ENCODE measurements at regions not wholly inside any gene's neighbourhood (a gene's known extent, or its start where the extent isn't known, plus 50 kb on each side); places are given as distances from the start of the nearest gene placed in this dataset.

- no peaks in the 10 kb centered on the region for H3K9me2 ChIP-seq (ENCODE audit: insufficient read depth, low read length)
- H3K79me2 ChIP-seq (replicated peaks; ENCODE audit: insufficient read depth, low read length) = no peaks in the 10 kb centered on the region
- TF ChIP-seq TAF1 (IDR thresholded peaks at IDR 0.05; ENCODE audit: low read depth) (no peak), EZH2 (IDR thresholded peaks at IDR 0.05; ENCODE audit: borderline replicate concordance, insufficient read depth, low read length, poor library complexity, severe bottlenecking) (no peak), MXI1 (conservative IDR thresholded peaks at IDR 0.05; ENCODE audit: poor library complexity, severe bottlenecking) (no peak)
- TF ChIP-seq, protein P1, sequence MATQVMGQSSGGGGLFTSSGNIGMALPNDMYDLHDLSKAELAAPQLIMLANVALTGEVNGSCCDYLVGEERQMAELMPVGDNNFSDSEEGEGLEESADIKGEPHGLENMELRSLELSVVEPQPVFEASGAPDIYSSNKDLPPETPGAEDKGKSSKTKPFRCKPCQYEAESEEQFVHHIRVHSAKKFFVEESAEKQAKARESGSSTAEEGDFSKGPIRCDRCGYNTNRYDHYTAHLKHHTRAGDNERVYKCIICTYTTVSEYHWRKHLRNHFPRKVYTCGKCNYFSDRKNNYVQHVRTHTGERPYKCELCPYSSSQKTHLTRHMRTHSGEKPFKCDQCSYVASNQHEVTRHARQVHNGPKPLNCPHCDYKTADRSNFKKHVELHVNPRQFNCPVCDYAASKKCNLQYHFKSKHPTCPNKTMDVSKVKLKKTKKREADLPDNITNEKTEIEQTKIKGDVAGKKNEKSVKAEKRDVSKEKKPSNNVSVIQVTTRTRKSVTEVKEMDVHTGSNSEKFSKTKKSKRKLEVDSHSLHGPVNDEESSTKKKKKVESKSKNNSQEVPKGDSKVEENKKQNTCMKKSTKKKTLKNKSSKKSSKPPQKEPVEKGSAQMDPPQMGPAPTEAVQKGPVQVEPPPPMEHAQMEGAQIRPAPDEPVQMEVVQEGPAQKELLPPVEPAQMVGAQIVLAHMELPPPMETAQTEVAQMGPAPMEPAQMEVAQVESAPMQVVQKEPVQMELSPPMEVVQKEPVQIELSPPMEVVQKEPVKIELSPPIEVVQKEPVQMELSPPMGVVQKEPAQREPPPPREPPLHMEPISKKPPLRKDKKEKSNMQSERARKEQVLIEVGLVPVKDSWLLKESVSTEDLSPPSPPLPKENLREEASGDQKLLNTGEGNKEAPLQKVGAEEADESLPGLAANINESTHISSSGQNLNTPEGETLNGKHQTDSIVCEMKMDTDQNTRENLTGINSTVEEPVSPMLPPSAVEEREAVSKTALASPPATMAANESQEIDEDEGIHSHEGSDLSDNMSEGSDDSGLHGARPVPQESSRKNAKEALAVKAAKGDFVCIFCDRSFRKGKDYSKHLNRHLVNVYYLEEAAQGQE (IDR thresholded peaks at IDR 0.05; ENCODE audit: borderline replicate concordance) = no peak
- H3K4me3 ChIP-seq (ENCODE audit: low read length) = no peak overlapping the region
- H2AFZ ChIP-seq (ENCODE audit: low read depth, low read length) = no peak overlapping the region
- H3K4me2 ChIP-seq (ENCODE audit: low read length) = no peak overlapping the region
- H3K36me3 ChIP-seq (ENCODE audit: insufficient read depth, low read length) = no peaks in the 10 kb centered on the region
- no peak overlapping the region for H3K9ac ChIP-seq (ENCODE audit: low read length)
- no peaks in the 10 kb centered on the region for H3K27me3 ChIP-seq (ENCODE audit: insufficient read depth, low read depth, low read length)
- no peaks in the 10 kb centered on the region for H3K9me3 ChIP-seq (ENCODE audit: low read length)
- no peaks in the 10 kb centered on the region for H4K20me1 ChIP-seq (ENCODE audit: insufficient read depth)
- H3F3A ChIP-seq (ENCODE audit: insufficient read depth, low read length, poor library complexity, severe bottlenecking) = no peaks in the 10 kb centered on the region
- no peak overlapping the region for H3K27ac ChIP-seq (ENCODE audit: low read length)
These were observed 320.7 kb downstream of the CYP26B1 start for GRCh38 chr2:71826826-71827523.

GRCh38 chr2:71826299-71826698 is 321.4 kb downstream of the CYP26B1 start:
- Histone ChIP-seq H4K20me1 (ENCODE audit: insufficient read depth) (no peaks in the 10 kb centered on the region), H3K9me2 (ENCODE audit: insufficient read depth, low read length) (no peaks in the 10 kb centered on the region), H3K9me3 (ENCODE audit: low read length) (no peaks in the 10 kb centered on the region)

More at GRCh38 chr2:71826299-71826698, 321.4 kb downstream of the CYP26B1 start:
- H3K27me3 ChIP-seq (ENCODE audit: insufficient read depth, low read depth, low read length) = no peaks in the 10 kb centered on the region
- H3K36me3 ChIP-seq (ENCODE audit: insufficient read depth, low read length) = no peaks in the 10 kb centered on the region
- no peak overlapping the region for H3K9ac ChIP-seq (ENCODE audit: low read length)
- no peak overlapping the region for H2AFZ ChIP-seq (ENCODE audit: low read depth, low read length)
- no peak overlapping the region for H3K27ac ChIP-seq (ENCODE audit: low read length)
- no peaks in the 10 kb centered on the region for H3K79me2 ChIP-seq (replicated peaks; ENCODE audit: insufficient read depth, low read length)
- no peaks in the 10 kb centered on the region for H3F3A ChIP-seq (ENCODE audit: insufficient read depth, low read length, poor library complexity, severe bottlenecking)
- H3K4me2 ChIP-seq (ENCODE audit: low read length) = no peak overlapping the region
- H3K4me3 ChIP-seq (ENCODE audit: low read length) = no peak overlapping the region
- TF ChIP-seq TAF1 (IDR thresholded peaks at IDR 0.05; ENCODE audit: low read depth) (no peak), POLR2AphosphoS5 (IDR thresholded peaks at IDR 0.05) (no peak), EZH2 (IDR thresholded peaks at IDR 0.05; ENCODE audit: borderline replicate concordance, insufficient read depth, low read length, poor library complexity, severe bottlenecking) (no peak), SMC3 (conservative IDR thresholded peaks at IDR 0.05; ENCODE audit: poor library complexity) (no peak), CTCF (IDR thresholded peaks at IDR 0.05; ENCODE audit: poor library complexity, severe bottlenecking) (no peak), MXI1 (conservative IDR thresholded peaks at IDR 0.05; ENCODE audit: poor library complexity, severe bottlenecking) (no peak), RAD21 (conservative IDR thresholded peaks at IDR 0.05) (no peak), EP300 (conservative IDR thresholded peaks at IDR 0.05; ENCODE audit: poor library complexity, severe bottlenecking) (no peak)
- TF ChIP-seq, protein P1 (IDR thresholded peaks at IDR 0.05; ENCODE audit: borderline replicate concordance) = no peak

Data from neural cell (in vitro differentiated cells).